GM12865 (cell line): ENCODE measurements at regions not wholly inside any gene's neighbourhood (a gene's known extent, or its start where the extent isn't known, plus 50 kb on each side); places are given as distances from the start of the nearest gene placed in this dataset.

Experiments used
- DNase-seq: peaks from one replicate; pipeline ENCODE4 v3.0.0; 2010; ENCODE audit warnings: low read depth
- H3K4me3 ChIP-seq: 2 replicates; pipeline ENCODE4 v1.5.1; 2011; ENCODE audit warnings: mild to moderate bottlenecking, low read depth, low read length, control low read depth
- TF ChIP-seq, protein P1 (sequence below): IDR thresholded peaks from 2 replicates; pipeline ENCODE4 v1.5.1; 2011; ENCODE audit warnings: low read length, control low read depth, low read depth, inconsistent platforms; ENCODE audit not compliant: insufficient read depth; ENCODE audit errors: missing control alignments

DNA sequence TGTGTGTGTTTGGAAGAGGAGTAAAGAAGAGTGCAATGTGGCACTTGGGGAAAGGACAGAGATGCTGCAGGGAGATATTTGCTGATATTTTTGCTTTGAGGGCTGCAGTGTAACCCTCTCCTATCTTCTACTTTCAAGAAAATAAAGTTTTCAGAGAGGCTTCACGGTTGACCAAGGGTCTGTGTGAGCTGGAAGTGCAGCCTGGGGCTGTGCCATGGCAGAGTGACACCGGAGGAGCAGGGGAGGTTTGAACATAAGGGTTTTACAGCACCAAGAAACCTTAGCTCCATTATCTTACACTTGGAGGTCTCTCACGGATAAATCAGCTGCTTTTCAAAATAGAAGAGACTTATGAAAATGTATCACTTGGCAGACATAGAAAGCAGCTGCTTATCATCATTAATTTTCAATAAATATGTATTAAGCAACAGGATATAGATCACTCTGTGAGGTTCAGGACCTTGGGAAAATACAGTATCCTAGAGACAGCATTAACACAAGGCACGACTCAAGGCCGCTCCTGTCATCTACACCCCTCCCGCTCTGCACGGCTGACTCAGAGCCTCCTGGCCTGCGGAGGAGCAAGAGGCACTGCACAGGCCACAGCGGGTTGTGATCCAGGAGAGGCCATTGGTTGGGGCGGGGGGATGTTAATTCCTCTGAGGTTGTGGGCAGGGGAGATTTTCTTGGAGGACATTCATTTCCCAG, 127.8 kb downstream of the COPS8 start:
- H3K4me3 ChIP-seq = no peak overlapping the region
- DNase-seq = no peak
- TF ChIP-seq, protein P1, sequence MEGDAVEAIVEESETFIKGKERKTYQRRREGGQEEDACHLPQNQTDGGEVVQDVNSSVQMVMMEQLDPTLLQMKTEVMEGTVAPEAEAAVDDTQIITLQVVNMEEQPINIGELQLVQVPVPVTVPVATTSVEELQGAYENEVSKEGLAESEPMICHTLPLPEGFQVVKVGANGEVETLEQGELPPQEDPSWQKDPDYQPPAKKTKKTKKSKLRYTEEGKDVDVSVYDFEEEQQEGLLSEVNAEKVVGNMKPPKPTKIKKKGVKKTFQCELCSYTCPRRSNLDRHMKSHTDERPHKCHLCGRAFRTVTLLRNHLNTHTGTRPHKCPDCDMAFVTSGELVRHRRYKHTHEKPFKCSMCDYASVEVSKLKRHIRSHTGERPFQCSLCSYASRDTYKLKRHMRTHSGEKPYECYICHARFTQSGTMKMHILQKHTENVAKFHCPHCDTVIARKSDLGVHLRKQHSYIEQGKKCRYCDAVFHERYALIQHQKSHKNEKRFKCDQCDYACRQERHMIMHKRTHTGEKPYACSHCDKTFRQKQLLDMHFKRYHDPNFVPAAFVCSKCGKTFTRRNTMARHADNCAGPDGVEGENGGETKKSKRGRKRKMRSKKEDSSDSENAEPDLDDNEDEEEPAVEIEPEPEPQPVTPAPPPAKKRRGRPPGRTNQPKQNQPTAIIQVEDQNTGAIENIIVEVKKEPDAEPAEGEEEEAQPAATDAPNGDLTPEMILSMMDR = no peak

DNA sequence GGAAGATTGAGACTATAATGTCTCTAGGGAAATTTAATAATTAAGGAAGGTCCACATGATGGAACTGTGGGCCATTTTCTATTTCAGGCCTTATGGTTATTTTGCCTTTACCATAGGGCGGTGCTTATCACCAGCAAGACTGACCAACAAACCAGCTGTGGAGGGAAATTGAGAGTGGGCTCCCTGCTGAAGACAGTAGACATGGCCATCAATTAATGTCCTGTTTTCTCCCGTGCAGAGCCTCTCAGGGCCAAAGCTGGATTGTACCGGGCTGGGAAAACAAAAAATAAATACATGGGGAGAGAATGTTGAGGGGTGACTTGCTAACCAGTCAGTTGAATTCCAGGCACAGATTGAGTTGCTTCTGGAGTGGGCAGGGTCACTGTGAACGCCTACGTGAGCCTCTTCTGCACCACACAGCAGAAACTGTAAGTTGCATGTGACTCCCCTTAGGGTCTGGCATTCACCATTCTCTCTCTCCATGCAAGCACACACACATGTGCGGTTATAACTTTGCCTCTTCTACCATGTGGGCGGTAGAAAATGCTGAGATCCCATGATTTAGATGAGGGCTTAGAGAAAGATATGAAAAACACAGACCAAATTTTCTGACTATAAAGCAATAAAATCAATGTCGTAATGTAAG, 128.5 kb downstream of the COPS8 start:
- no peak overlapping the region for H3K4me3 ChIP-seq
- TF ChIP-seq, protein P1 = no peak
- no peak for DNase-seq

DNA sequence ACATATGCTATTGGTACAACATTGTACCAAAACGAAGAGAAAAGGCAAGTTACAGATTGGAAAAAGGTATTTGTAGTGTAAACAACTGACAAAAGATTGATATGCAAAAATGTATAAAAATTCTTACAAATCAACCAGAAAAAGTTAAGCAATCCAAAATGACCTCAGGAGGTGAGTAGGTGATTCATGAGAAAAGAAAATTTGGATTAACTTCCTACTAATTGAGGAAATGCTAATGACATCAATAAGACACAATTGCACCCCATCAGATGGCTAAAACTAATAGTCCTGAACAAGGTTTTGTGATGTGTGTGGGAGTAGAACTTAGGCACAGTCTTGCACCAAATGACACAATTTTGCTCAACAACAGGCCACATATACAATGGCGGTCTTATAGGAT, 129.3 kb downstream of the COPS8 start:
- DNase-seq = no peak
- TF ChIP-seq, protein P1 = no peak
- no peak overlapping the region for H3K4me3 ChIP-seq

DNA sequence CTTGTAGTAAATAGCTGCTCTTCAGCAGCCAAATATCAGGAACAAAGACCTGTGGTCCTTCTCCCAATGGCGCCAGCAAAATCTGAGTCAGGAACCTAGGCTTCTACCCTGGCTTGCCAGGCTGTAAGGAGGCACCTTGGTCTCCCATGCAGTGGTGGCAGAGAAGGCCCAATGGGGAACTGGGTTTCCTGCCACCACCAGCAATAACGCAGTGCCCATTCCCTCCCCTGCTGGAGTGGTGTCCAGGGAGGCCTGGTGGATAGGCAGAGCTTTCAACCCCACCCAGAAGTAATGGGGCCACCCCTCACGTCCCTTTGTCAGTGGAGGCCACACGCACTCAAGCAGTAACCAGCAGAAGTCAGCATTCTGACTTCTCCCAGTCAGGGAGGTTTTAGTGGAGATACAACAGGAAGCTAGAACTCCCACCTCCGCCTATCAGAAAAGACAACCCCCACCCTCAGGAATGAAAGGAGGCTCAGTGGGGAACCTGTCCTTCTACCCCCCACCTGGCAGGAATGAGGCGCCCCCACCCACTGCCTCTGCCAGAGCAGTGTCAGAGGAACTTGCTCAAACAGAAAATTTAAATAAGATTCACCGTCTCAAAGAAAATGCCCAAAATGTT, 132.4 kb downstream of the COPS8 start:
- TF ChIP-seq, protein P1 = no peak
- no peak overlapping the region for H3K4me3 ChIP-seq
- DNase-seq = no peak

DNA sequence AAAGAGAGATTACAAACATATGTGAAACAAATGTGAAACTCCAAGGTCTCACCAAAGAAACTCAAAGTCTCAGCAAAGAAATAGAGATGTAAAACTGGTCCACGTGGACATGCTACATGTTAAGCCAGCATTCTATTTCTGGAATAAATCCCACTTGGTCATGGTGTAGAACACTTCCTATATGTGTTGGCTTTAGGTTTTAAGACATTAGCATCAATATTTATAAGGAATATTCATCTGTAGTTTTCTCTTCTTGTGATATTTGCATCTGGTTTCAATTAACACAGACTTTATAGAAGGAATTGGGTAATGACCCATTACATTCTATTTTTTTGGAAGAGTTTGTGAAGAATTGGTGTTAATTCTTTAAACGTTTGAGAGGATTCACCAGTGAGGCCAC, 133.1 kb downstream of the COPS8 start:
- no peak for DNase-seq

DNA sequence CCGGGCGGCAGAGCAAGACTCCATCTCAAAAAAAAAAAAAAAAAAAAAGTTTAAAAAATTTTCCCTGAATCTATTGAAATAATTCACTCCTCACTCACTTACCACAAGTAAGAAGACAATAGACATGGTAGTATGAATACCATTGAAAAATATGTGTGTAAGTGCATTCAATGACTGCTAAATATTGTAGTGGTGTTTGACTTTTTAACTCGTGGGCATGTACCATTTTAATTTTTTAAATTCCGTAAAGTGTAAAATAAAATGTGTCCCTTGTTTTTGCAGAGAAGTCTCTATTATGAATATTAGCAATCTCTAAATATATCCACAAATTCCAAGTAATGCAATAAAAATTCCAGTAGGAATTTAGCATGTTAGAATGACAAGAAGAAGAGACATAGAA, 134.1 kb downstream of the COPS8 start:
- TF ChIP-seq, protein P1 = no peak
- H3K4me3 ChIP-seq = no peak overlapping the region
- no peak for DNase-seq

More for the DNA sequence above, 133.1 kb downstream of the COPS8 start:
- no peak overlapping the region for H3K4me3 ChIP-seq
- TF ChIP-seq, protein P1 = no peak

DNA sequence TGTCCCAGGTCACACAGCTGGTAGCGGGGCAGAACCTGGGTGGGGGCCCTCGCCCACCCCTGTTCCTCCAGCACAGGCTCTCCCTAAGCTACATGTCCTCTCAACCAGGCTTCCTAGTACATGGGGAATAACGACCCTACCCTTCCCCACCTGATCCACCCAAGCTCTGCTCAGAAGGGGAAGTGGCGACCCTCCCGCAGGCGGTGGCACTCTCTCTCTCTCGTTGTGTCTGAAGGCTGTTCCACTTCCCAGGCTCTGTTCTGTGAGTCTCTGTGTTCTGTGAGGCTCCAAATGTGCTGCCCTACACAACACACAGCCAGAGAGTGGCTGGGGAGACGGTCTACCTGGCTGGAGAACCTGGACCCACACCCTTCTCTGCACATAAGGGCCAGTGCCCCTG, 135.8 kb downstream of the COPS8 start:
- no peak for DNase-seq
- no peak overlapping the region for H3K4me3 ChIP-seq
- TF ChIP-seq, protein P1 = no peak
